GM10266 (cell line): ENCODE measurements at regions not wholly inside any gene's neighbourhood (a gene's known extent, or its start where the extent isn't known, plus 50 kb on each side); places are given as distances from the start of the nearest gene placed in this dataset.

Experiments
- DNase-seq: peaks from one replicate; pipeline ENCODE4 v3.0.0; 2012; ENCODE audit errors: extremely low spot score
- CTCF ChIP-seq: IDR thresholded peaks from 2 replicates; pipeline ENCODE4 v1.5.1; 2012; ENCODE audit warnings: mild to moderate bottlenecking, low read depth; ENCODE audit not compliant: control insufficient read depth, insufficient read depth; ENCODE audit errors: missing control alignments

- DNase-seq, result no peak
- TF ChIP-seq CTCF, result no peak
Observed at GRCh38 chr15:46354443-46354842, 719.6 kb downstream of the SQOR start.

GRCh38 chr15:46365572-46365971, 730.7 kb downstream of the SQOR start:
- no peak for TF ChIP-seq CTCF
- DNase-seq, result no peak

GRCh38 chr15:46366360-46367007, 731.7 kb downstream of the SQOR start:
- TF ChIP-seq CTCF, result no peak
- DNase-seq, result no peak

- DNase-seq, result no peak
- no peak for TF ChIP-seq CTCF
Observed at GRCh38 chr15:46383978-46384377, 749.1 kb downstream of the SQOR start.

GRCh38 chr15:46386356-46386755, 751.5 kb downstream of the SQOR start:
- DNase-seq, result no peak
- no peak for TF ChIP-seq CTCF

DNA sequence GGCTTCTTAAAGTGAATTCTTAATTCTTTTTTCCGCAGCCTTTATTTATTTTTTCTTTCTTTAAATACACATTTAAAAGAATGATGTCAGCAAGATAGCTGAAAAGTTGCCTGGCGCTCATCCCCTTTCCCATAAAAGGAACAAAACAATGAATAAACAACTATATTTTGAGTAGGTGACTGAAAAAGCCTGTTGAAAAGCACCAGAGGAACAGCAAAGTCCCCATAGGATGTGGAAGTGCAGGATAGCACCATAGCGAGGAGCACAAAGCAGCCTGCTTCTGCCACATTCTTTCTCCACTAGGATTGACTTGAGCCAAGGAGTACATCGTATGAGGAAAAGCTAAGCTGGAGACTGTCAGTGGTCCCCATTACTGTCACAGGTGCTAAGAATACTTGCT, 754.9 kb downstream of the SQOR start:
- no peak for DNase-seq
- TF ChIP-seq CTCF, result no peak

DNA sequence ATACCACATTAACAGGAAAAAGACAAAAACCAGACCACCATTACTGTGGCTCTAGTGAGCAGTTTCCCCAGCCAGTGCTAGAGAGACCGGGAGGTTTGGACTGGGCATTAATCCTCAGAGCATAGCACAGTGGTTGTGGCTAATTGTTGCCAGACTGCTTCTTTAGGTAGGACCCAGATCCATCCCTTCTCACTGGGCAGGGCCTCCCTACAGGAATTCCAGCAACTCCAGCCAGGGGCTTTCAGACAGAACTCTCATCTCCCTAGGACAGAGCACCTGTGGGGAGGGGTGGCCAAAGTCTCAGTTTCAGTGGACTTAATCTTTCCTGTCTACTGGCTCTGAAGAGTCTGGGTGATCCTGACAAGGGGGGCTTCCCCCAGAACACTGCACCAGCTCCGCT, 759.6 kb downstream of the SQOR start:
- DNase-seq, result no peak
- no peak for TF ChIP-seq CTCF
